ENCODE measurements at regions not wholly inside any gene's neighbourhood (a gene's known extent, or its start where the extent isn't known, plus 50 kb on each side); places are given as distances from the start of the nearest gene placed in this dataset.
"Not testable (repeated sequence)": the region's sequence is repeated elsewhere in the genome, so short reads cannot be mapped to it uniquely, and the experiment has no call there.

DNA sequence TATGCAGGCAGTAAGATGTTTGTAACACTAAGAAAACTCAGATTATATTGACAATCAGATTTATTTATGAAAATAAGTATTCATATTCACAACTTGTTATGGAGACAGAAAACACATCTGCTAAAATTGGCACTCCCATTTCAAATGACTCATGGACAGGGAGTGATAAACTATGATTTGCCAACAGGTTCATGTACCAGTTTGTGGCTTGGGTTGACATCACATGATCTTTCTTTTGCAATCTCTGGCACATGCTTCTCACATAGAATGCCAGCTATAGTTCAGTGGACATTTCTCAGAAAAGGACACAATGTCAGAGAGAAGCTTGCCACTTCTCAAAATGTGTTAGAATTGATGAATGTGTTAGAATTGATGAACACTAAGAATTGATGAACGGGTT is 663.2 kb upstream of the ANKRD30A start:
- no peak for DNase-seq (ENCODE audit: low spot score)
- intact Hi-C loops (cut with micrococcal nuclease; ENCODE audit: unreplicated experiment): no loop called here
- peaks cover 12% of the 10 kb centered on the region for H3K9me3 ChIP-seq (ENCODE audit: low read depth, low read length, poor library complexity, severe bottlenecking)
- BruUV-seq (replicated peaks): no TSS peak
- no peaks in the 10 kb centered on the region for H3K4me1 ChIP-seq (ENCODE audit: insufficient read depth, low read length, poor library complexity, severe bottlenecking)
- H3K4me3 ChIP-seq (ENCODE audit: low read depth, low read length, poor library complexity, severe bottlenecking): no peak overlapping the region
- no peak overlapping the region for H3K27ac ChIP-seq (ENCODE audit: low read depth, low read length, poor library complexity, severe bottlenecking)
- H3K36me3 ChIP-seq (ENCODE audit: insufficient read depth, low read length, poor library complexity, severe bottlenecking): no peaks in the 10 kb centered on the region
- POLR2A ChIA-PET (ENCODE audit: low non-redundant PET): no interaction called here
- no peak for TF ChIP-seq EZH2 (IDR thresholded peaks at IDR 0.05; ENCODE audit: borderline replicate concordance, low read depth, low read length, poor library complexity, severe bottlenecking)
- TF ChIP-seq, protein P1, sequence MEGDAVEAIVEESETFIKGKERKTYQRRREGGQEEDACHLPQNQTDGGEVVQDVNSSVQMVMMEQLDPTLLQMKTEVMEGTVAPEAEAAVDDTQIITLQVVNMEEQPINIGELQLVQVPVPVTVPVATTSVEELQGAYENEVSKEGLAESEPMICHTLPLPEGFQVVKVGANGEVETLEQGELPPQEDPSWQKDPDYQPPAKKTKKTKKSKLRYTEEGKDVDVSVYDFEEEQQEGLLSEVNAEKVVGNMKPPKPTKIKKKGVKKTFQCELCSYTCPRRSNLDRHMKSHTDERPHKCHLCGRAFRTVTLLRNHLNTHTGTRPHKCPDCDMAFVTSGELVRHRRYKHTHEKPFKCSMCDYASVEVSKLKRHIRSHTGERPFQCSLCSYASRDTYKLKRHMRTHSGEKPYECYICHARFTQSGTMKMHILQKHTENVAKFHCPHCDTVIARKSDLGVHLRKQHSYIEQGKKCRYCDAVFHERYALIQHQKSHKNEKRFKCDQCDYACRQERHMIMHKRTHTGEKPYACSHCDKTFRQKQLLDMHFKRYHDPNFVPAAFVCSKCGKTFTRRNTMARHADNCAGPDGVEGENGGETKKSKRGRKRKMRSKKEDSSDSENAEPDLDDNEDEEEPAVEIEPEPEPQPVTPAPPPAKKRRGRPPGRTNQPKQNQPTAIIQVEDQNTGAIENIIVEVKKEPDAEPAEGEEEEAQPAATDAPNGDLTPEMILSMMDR (conservative IDR thresholded peaks at IDR 0.05; ENCODE audit: low read depth, low read length): no peak
- H3K27me3 ChIP-seq (replicated peaks; ENCODE audit: insufficient read depth, low read depth, low read length, poor library complexity): no peaks in the 10 kb centered on the region
- CTCF ChIA-PET: no interaction called here

DNA sequence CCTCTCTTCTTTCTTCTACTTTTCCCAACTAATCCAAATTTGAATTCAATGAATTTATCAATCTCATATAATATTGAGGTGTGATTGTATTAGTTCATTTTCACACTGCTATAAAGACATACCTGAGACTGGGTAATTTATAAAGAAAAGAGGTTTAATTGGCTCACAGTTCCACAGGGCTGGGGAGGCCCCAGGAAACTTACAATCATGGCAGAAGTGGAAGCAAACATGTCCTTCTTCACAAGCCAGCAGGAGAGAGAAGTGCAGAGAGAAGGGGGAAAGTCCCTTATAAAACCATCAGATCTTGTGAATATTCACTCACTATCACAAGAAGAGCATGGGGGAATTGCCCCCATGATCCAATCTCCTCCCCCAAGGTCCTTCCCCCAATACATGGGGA is 667.0 kb upstream of the ANKRD30A start:
- POLR2A ChIA-PET (ENCODE audit: low non-redundant PET); DNase-seq (ENCODE audit: low spot score); H3K4me1 ChIP-seq (ENCODE audit: insufficient read depth, low read length, poor library complexity, severe bottlenecking); intact Hi-C loops (cut with micrococcal nuclease; ENCODE audit: unreplicated experiment); CTCF ChIA-PET; H3K27me3 ChIP-seq (replicated peaks; ENCODE audit: insufficient read depth, low read depth, low read length, poor library complexity); H3K36me3 ChIP-seq (ENCODE audit: insufficient read depth, low read length, poor library complexity, severe bottlenecking); BruUV-seq (replicated peaks); H3K4me3 ChIP-seq (ENCODE audit: low read depth, low read length, poor library complexity, severe bottlenecking); H3K27ac ChIP-seq (ENCODE audit: low read depth, low read length, poor library complexity, severe bottlenecking): not testable (repeated sequence)
- H3K9me3 ChIP-seq (ENCODE audit: low read depth, low read length, poor library complexity, severe bottlenecking): peaks cover 12% of the 10 kb centered on the region

DNA sequence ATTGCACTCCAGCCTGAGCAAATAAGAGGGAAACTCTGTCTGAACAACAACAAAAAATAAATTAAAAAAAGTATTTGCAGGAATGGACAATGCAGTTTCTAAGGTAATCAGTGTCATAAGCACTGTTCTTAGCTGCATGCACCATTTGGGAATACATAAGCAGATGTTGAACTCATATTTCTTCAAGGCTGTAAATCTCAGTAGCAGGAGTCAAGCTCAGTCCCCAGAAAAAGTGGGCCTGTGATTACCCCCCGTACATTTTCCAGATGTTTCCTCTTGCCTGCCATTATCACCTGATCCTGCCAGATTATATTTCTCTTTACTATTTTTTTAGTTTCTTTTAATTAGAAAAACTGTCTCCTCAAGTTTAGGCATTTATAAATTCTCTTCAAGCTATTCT is 667.6 kb upstream of the ANKRD30A start:
- BruUV-seq (replicated peaks): no TSS peak

DNA sequence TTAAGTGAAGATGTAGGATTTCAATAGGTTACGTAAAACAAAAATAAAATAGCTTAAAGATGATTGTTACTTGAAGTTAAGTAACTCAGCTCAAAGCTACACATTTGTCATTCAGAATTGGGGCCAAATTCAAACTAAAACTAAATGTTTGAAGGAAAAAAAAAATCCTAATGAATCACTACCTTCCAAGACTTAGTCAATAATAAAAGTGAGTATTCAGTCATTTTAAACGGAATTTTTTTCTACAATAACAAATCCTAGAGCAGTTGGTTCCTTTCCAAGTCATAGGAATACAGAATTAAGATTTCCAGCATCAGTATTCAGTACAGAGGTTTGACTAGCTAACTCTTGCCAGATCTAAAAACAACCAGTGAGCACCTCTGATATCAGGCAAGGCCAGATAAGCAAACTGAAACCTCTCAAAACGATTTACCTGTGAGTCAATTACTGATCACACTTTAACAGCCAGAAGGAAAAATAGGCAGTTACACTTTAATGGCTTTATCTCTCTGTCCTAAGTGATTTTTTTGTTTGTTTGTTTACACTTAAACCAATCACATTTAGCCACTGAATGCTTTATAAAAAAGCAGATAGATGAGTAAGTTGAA is 669.8 kb upstream of the ANKRD30A start:
- no peak for DNase-seq (ENCODE audit: low spot score)
- H3K27me3 ChIP-seq (replicated peaks; ENCODE audit: insufficient read depth, low read depth, low read length, poor library complexity): no peaks in the 10 kb centered on the region
- no peaks in the 10 kb centered on the region for H3K4me1 ChIP-seq (ENCODE audit: insufficient read depth, low read length, poor library complexity, severe bottlenecking)
- POLR2A ChIA-PET (ENCODE audit: low non-redundant PET): no interaction called here
- no peak overlapping the region for H3K4me3 ChIP-seq (ENCODE audit: low read depth, low read length, poor library complexity, severe bottlenecking)
- no peak overlapping the region for H3K27ac ChIP-seq (ENCODE audit: low read depth, low read length, poor library complexity, severe bottlenecking)
- CTCF ChIA-PET: no interaction called here
- no TSS peak for BruUV-seq (replicated peaks)
- no peaks in the 10 kb centered on the region for H3K36me3 ChIP-seq (ENCODE audit: insufficient read depth, low read length, poor library complexity, severe bottlenecking)
- intact Hi-C loops (cut with micrococcal nuclease; ENCODE audit: unreplicated experiment): no loop called here
- peaks cover 12% of the 10 kb centered on the region for H3K9me3 ChIP-seq (ENCODE audit: low read depth, low read length, poor library complexity, severe bottlenecking)
- TF ChIP-seq, protein P1 (conservative IDR thresholded peaks at IDR 0.05; ENCODE audit: low read depth, low read length): no peak
- no peak for TF ChIP-seq EZH2 (IDR thresholded peaks at IDR 0.05; ENCODE audit: borderline replicate concordance, low read depth, low read length, poor library complexity, severe bottlenecking)

More for the DNA sequence above, 667.6 kb upstream of the ANKRD30A start:
- Histone ChIP-seq H3K27me3 (replicated peaks; ENCODE audit: insufficient read depth, low read depth, low read length, poor library complexity) (no peaks in the 10 kb centered on the region), H3K4me3 (ENCODE audit: low read depth, low read length, poor library complexity, severe bottlenecking) (no peak overlapping the region), H3K36me3 (ENCODE audit: insufficient read depth, low read length, poor library complexity, severe bottlenecking) (no peaks in the 10 kb centered on the region), H3K27ac (ENCODE audit: low read depth, low read length, poor library complexity, severe bottlenecking) (no peak overlapping the region), H3K9me3 (ENCODE audit: low read depth, low read length, poor library complexity, severe bottlenecking) (peaks cover 12% of the 10 kb centered on the region), H3K4me1 (ENCODE audit: insufficient read depth, low read length, poor library complexity, severe bottlenecking) (no peaks in the 10 kb centered on the region)
- DNase-seq (ENCODE audit: low spot score): no peak
- ChIA-PET CTCF (no interaction called here), POLR2A (ENCODE audit: low non-redundant PET) (no interaction called here)
- no peak for TF ChIP-seq EZH2 (IDR thresholded peaks at IDR 0.05; ENCODE audit: borderline replicate concordance, low read depth, low read length, poor library complexity, severe bottlenecking)
- TF ChIP-seq, protein P1 (conservative IDR thresholded peaks at IDR 0.05; ENCODE audit: low read depth, low read length): no peak
- intact Hi-C loops (cut with micrococcal nuclease; ENCODE audit: unreplicated experiment): no loop called here

Data from A673 (cell line).